Mesothelial cell of epicardium (in vitro differentiated cells): ENCODE measurements at regions not wholly inside any gene's neighbourhood (a gene's known extent, or its start where the extent isn't known, plus 50 kb on each side); places are given as distances from the start of the nearest gene placed in this dataset.

ENCODE experiments used
- DNase-seq, 2 experiments: peaks; one replicate each; pipeline ENCODE4 v3.0.0; 2021; ENCODE audit warnings: low spot score in 2 of 2; ENCODE audit not compliant: unreplicated experiment in 2 of 2
- H3K27ac Mint-ChIP-seq: 2 replicates; pipeline ENCODE4 v1.8.0; 2021; ENCODE audit warnings: mixed read lengths
- H3K27me3 Mint-ChIP-seq: 2 replicates; pipeline ENCODE4 v1.8.0; 2021; ENCODE audit warnings: low read depth, mixed read lengths
- H3K36me3 Mint-ChIP-seq: 2 replicates; pipeline ENCODE4 v1.8.0; 2021; ENCODE audit warnings: mixed read lengths
- H3K4me1 Mint-ChIP-seq: 2 replicates; pipeline ENCODE4 v1.8.0; 2021; ENCODE audit warnings: mixed read lengths
- H3K4me3 Mint-ChIP-seq: 2 replicates; pipeline ENCODE4 v1.8.0; 2021; ENCODE audit warnings: mild to moderate bottlenecking, moderate library complexity, mixed read lengths
- H3K9me3 Mint-ChIP-seq: 2 replicates; pipeline ENCODE4 v1.8.0; 2021; ENCODE audit warnings: mixed read lengths
- TF ChIP-seq, protein P1 (sequence below): fragments of 200-600 bp; sonication (generic); IDR thresholded peaks from one replicate; pipeline ENCODE4 v1.5.0; 2021; ENCODE audit warnings: antibody characterized with exemption; ENCODE audit not compliant: unreplicated experiment

DNA sequence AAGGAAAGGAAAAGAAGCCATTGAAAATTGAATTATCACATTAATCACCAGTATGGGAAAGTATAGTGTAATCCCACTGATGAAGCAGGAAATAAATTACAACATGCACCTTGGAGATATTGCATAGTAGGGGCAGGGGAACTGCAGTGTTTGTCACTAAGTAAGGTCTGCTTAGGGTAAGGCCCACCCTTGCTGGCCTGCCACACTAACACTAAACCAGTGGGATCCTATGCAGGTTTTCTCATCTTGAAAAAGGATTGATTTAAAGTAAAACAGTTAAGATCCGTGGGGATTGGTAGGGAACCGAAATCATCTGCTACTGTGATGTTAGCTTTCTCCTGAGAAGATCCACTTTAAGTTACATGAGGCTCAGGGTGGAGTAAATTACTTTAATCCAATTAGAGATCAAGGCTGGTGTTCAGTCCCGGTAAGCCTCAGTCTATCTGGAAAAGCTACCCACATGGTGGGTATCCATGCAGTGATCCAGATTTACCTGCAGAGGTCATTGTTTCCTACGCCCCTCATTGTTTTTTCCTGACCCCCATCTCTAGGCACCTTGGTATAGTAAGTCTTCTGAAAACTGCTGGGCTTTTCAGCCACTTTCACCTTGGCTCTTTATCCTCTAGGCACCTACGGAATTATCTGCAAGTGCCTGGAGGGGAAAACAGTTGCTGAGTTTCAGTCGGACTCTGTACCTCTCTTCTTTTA lies 1014.9 kb upstream of the ATXN8OS start:
- H3K36me3 Mint-ChIP-seq = no peaks in the 10 kb centered on the region
- H3K4me3 Mint-ChIP-seq = no peak overlapping the region

DNA sequence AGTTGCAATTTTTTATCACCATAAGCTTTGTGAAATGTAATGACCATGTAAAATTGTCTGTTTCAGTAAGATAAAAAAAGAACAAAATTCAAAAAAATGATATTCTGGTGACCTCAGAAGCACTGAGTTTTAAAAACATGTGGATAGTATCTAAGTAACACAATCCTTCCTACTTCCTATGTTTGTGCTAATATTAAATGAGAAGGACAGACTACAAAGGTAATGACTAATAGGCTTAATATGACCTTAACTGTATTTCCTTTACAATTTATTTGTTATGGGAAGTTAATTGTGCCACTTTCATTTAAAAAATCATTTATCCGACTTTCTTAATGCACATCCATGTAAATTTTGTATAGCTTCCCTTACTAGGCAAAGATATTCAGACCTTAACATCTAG lies 1030.4 kb upstream of the ATXN8OS start:
- Mint-ChIP-seq H3K27me3 (no peaks in the 10 kb centered on the region), H3K36me3 (no peaks in the 10 kb centered on the region), H3K27ac (no peak overlapping the region), H3K9me3 (peaks cover 7% of the 10 kb centered on the region), H3K4me3 (no peak overlapping the region), H3K4me1 (no peaks in the 10 kb centered on the region)
- DNase-seq = no peak
- TF ChIP-seq, protein P1, sequence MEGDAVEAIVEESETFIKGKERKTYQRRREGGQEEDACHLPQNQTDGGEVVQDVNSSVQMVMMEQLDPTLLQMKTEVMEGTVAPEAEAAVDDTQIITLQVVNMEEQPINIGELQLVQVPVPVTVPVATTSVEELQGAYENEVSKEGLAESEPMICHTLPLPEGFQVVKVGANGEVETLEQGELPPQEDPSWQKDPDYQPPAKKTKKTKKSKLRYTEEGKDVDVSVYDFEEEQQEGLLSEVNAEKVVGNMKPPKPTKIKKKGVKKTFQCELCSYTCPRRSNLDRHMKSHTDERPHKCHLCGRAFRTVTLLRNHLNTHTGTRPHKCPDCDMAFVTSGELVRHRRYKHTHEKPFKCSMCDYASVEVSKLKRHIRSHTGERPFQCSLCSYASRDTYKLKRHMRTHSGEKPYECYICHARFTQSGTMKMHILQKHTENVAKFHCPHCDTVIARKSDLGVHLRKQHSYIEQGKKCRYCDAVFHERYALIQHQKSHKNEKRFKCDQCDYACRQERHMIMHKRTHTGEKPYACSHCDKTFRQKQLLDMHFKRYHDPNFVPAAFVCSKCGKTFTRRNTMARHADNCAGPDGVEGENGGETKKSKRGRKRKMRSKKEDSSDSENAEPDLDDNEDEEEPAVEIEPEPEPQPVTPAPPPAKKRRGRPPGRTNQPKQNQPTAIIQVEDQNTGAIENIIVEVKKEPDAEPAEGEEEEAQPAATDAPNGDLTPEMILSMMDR = no peak

More for the DNA sequence above, 1014.9 kb upstream of the ATXN8OS start:
- TF ChIP-seq, protein P1 = no peak
- no peak for DNase-seq
- no peaks in the 10 kb centered on the region for H3K4me1 Mint-ChIP-seq
- H3K27me3 Mint-ChIP-seq = no peaks in the 10 kb centered on the region
- peaks cover under 1% of the 10 kb centered on the region for H3K9me3 Mint-ChIP-seq
- H3K27ac Mint-ChIP-seq = no peak overlapping the region

DNA sequence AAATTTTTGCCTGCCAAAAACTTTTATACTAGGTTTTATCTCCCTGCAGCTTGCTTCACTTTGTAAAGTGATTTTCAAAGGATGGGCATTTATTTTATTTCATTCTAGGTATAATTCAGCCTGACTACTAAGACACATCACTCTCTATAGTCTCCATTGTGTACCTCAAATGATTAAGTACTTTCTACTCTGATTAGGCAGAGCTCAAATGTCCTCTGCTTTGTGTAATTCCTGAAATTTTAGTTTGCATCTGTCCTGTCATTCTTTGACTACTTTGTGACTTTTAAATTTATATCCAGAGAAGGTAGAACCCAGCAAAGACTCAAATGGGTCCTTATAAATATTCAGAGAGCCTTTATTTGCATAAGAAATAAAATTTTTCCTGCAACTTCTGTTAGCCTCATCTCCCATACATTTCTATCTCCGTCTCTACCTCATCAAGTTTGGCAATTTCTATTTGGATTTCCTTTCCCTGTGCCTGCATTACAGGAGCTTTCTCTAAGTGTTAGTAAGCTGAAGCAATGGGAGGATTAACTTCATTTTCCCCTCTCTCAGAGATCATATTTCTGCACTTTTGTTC lies 1038.0 kb upstream of the ATXN8OS start:
- Mint-ChIP-seq H3K36me3 (no peaks in the 10 kb centered on the region), H3K9me3 (peaks cover 7% of the 10 kb centered on the region), H3K4me3 (no peak overlapping the region), H3K27ac (no peak overlapping the region), H3K27me3 (no peaks in the 10 kb centered on the region), H3K4me1 (no peaks in the 10 kb centered on the region)
- no peak for DNase-seq
- TF ChIP-seq, protein P1 = no peak

DNA sequence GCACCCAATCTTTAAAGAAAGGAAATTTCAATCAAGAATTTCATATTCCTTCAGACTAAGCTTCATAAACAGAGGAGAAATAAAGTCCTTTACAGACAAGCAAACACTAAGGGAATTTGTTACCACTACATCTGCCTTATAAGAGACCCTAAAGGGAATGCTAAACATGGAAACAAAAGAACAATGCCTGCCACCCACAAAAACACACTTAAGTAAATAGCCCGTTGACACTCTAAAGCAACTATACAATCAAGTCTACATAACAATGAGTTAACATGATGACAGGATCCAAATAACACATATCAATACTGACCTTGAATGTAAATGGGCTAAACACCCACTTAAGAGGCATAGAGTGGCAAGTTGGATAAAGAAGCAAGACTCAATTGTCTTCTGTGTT lies 1056.9 kb upstream of the ATXN8OS start:
- Mint-ChIP-seq H3K27ac (no peak overlapping the region), H3K27me3 (no peaks in the 10 kb centered on the region), H3K4me1 (peaks cover 8% of the 10 kb centered on the region), H3K9me3 (peaks cover 49% of the 10 kb centered on the region), H3K4me3 (no peak overlapping the region), H3K36me3 (peaks cover 8% of the 10 kb centered on the region)
- TF ChIP-seq, protein P1 = no peak
- DNase-seq = no peak

DNA sequence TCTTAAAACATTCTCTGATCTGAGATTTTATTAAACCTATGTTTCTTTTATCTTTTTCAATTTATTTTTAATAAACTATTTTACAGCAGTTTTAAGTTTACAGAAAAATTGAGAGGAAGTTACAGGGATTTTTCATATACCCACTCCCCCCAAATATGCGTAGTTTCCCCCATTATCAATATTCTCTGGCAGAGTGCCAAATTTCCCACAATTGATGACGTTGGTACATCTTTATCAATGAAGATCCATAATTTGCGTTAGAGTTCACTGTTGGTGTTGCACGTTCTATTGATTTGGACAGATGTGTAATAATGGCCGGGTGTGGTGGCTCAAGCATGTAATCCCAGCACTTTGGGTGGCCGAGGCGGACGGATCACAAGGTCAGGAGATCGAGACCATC lies 1063.0 kb upstream of the ATXN8OS start:
- Mint-ChIP-seq H3K27ac (no peak overlapping the region), H3K36me3 (no peaks in the 10 kb centered on the region), H3K9me3 (peaks cover 1% of the 10 kb centered on the region), H3K27me3 (no peaks in the 10 kb centered on the region), H3K4me3 (no peak overlapping the region), H3K4me1 (peaks cover 8% of the 10 kb centered on the region)
- TF ChIP-seq, protein P1 = no peak
- no peak for DNase-seq
